Activated CD4-positive, alpha-beta memory T cell treated with anti-CD3 and anti-CD28 coated beads for 36 hours (primary cell): ENCODE measurements at regions not wholly inside any gene's neighbourhood (a gene's known extent, or its start where the extent isn't known, plus 50 kb on each side); places are given as distances from the start of the nearest gene placed in this dataset.

Experiments
- CTCF ChIA-PET: fragments of 350-600 bp; sonication (Branson Sonifier 250); formaldehyde crosslinking; loops from one replicate; lab custom pipeline; 2021; ENCODE audit warnings: antibody characterized with exemption, inconsistent platforms; lab: Charles Lee
- POLR2A ChIA-PET: fragments of 350-600 bp; sonication (Branson Sonifier 250); formaldehyde crosslinking; loops from one replicate; lab custom pipeline; 2021; ENCODE audit warnings: antibody characterized with exemption; lab: Charles Lee
- DNase-seq: peaks from one replicate; pipeline ENCODE4 v3.0.0-alpha.2; 2020
- H3K27ac Mint-ChIP-seq: one replicate; pipeline ENCODE4 v1.8.0; 2021; ENCODE audit warnings: mixed read lengths
- H3K27me3 Mint-ChIP-seq: one replicate; pipeline ENCODE4 v1.8.0; 2021; ENCODE audit warnings: mixed read lengths
- H3K36me3 Mint-ChIP-seq: one replicate; pipeline ENCODE4 v1.8.0; 2021; ENCODE audit warnings: mixed read lengths
- H3K4me1 Mint-ChIP-seq: one replicate; pipeline ENCODE4 v1.8.0; 2021; ENCODE audit warnings: low read depth, mixed read lengths
- H3K4me3 Mint-ChIP-seq: one replicate; pipeline ENCODE4 v1.8.0; 2021; ENCODE audit warnings: mild to moderate bottlenecking, mixed read lengths
- H3K9me3 Mint-ChIP-seq: one replicate; pipeline ENCODE4 v1.8.0; 2021; ENCODE audit warnings: mixed read lengths
- intact Hi-C: fragments of 100-400 bp; cut with micrococcal nuclease; formaldehyde crosslinking; loops from one replicate; pipeline ENCODE4 v1.15.1; 2023

DNA sequence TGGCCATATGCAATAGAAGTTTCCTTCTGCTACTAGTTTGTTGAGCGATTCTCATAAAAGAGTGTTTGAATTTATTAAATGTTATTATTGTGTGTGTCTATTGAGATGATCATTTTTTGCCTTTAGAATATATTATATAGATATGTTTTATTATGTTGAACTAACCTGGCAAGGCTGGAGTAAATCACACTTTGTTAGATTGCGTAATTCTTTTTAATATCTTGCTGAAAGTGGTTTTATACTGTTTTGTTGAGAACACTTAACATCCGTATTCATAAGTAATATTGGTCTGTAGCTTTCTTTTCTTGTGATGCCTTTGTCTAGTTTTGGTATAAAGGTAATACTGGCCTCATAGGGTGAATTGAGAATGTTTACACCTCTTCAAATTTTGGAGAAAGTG is 574.3 kb upstream of the PCDH20 start:
- intact Hi-C loops = no loop called here
- no peak for DNase-seq
- Mint-ChIP-seq H3K36me3 (no peaks in the 10 kb centered on the region), H3K4me1 (no peaks in the 10 kb centered on the region), H3K4me3 (no peak overlapping the region), H3K27me3 (no peaks in the 10 kb centered on the region), H3K27ac (no peak overlapping the region), H3K9me3 (peaks cover 3% of the 10 kb centered on the region)
- ChIA-PET POLR2A (no interaction called here), CTCF (no interaction called here)

DNA sequence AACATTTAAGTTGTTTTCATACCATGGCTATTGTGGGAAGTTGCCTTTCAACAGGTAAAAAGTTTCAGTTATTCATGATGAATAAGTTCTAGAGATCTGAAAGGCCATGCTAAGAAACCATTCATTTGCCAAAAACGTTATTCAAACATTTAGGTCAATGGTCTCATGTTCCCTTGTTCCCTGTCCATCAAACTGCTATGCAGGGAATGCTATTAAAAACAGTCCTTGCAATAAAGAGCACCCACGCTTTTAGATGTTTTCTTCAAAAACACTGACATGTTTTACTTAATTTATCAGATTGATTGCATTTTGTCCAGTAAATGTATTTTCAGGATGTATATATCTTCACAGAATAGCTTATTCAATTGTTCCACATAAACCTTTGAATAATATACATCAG is 573.2 kb upstream of the PCDH20 start:
- H3K36me3 Mint-ChIP-seq = no peaks in the 10 kb centered on the region
- H3K27ac Mint-ChIP-seq = no peak overlapping the region
- POLR2A ChIA-PET = no interaction called here

DNA sequence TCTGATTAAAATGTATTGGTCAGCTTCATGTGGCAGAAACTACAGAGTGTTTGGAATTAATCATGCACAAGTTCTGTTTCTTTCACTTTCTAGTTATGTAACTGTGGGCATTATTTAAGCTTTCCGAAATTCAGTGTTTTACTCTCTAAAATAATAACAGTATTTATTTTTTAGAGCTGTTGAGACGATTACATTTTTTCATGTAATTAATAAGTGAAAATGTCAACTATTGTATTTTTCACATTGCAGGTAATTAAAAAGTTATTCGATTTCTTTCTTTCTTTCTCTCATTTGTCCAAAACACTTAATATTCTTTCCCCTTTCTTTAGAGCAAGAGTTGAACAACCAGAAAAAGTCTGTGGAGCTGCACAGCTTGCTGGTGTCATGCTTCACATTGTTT is 559.4 kb upstream of the PCDH20 start:
- ChIA-PET CTCF (no interaction called here), POLR2A (no interaction called here)
- peaks cover 4% of the 10 kb centered on the region for H3K9me3 Mint-ChIP-seq
- H3K4me1 Mint-ChIP-seq = no peaks in the 10 kb centered on the region
- intact Hi-C loops = no loop called here
- no peaks in the 10 kb centered on the region for H3K27me3 Mint-ChIP-seq
- DNase-seq = no peak
- H3K27ac Mint-ChIP-seq = no peak overlapping the region
- no peaks in the 10 kb centered on the region for H3K36me3 Mint-ChIP-seq
- no peak overlapping the region for H3K4me3 Mint-ChIP-seq

More for the DNA sequence above, 573.2 kb upstream of the PCDH20 start:
- CTCF ChIA-PET = no interaction called here
- no peaks in the 10 kb centered on the region for H3K27me3 Mint-ChIP-seq
- H3K4me1 Mint-ChIP-seq = no peaks in the 10 kb centered on the region
- H3K4me3 Mint-ChIP-seq = no peak overlapping the region
- intact Hi-C loops = no loop called here
- no peak for DNase-seq
- no peaks in the 10 kb centered on the region for H3K9me3 Mint-ChIP-seq

DNA sequence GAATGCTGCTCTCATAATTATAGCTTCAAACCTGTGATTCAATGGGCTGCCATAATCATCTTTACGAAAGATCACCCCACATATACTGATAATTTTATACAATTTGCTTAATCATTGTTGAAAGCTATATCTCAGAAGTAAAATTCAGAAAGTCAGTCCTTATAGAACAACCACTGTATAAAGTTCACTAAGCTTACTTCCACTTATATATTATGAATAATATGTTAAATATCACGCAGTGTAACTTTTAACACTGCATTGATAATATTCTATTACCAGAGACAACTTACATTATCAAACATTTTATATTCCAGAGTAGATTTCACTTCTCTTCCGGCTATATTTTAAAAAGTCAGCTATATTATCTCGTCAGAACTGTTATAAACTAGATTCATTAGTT is 550.1 kb upstream of the PCDH20 start:
- Mint-ChIP-seq H3K27ac (no peak overlapping the region), H3K4me3 (no peak overlapping the region), H3K9me3 (peaks cover 2% of the 10 kb centered on the region), H3K4me1 (no peaks in the 10 kb centered on the region), H3K27me3 (no peaks in the 10 kb centered on the region), H3K36me3 (no peaks in the 10 kb centered on the region)
- POLR2A ChIA-PET = no interaction called here
- CTCF ChIA-PET = no interaction called here
- intact Hi-C loops = no loop called here
- no peak for DNase-seq

DNA sequence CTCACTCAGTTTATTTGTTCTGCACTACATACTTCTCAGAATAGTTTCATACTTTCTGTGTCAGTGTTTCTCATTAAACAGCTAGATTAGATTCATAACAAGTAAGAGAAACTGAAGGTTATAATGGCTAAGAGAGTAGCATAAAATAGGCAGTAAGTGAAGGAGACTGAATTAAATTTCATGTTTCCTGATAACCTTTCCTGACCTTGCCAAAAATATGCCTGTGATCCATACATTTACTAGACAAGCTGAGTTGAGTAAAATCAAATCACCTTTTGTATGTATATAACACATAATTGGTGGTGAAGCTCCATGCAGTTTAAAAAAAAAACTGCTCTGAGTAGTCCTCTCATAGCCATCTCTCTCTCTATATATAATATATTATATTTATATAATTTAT is 545.3 kb upstream of the PCDH20 start:
- DNase-seq = no peak

DNA sequence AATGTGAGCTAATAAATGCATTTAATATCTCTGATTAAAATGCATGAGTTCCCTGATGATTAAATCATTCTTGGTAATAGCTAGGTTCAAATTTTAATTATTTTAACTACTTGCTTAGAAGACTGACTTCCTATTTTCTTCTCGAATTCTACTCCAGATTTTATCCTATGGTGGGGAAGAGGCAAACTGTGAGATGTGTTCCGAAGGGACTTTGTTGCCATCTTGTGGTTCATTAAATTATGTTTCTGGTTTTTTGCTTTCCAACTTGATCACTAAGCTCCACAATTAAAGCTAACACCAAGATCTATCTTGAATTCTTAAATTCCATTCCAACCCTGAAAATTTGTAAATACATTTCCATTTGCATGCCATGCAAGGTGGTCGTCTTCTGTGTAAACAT is 538.4 kb upstream of the PCDH20 start:
- no peak for DNase-seq
- no peaks in the 10 kb centered on the region for H3K27me3 Mint-ChIP-seq
- no peak overlapping the region for H3K4me3 Mint-ChIP-seq
- ChIA-PET CTCF (no interaction called here), POLR2A (no interaction called here)
- intact Hi-C loops = no loop called here
- H3K36me3 Mint-ChIP-seq = no peaks in the 10 kb centered on the region
- peaks cover 3% of the 10 kb centered on the region for H3K9me3 Mint-ChIP-seq
- no peaks in the 10 kb centered on the region for H3K4me1 Mint-ChIP-seq
- H3K27ac Mint-ChIP-seq = no peak overlapping the region

More for the DNA sequence above, 545.3 kb upstream of the PCDH20 start:
- ChIA-PET POLR2A (no interaction called here), CTCF (no interaction called here)
- intact Hi-C loops = no loop called here
- no peaks in the 10 kb centered on the region for H3K27me3 Mint-ChIP-seq
- H3K9me3 Mint-ChIP-seq = peaks cover 5% of the 10 kb centered on the region
- no peak overlapping the region for H3K4me3 Mint-ChIP-seq
- H3K36me3 Mint-ChIP-seq = no peaks in the 10 kb centered on the region
- no peaks in the 10 kb centered on the region for H3K4me1 Mint-ChIP-seq
- no peak overlapping the region for H3K27ac Mint-ChIP-seq

DNA sequence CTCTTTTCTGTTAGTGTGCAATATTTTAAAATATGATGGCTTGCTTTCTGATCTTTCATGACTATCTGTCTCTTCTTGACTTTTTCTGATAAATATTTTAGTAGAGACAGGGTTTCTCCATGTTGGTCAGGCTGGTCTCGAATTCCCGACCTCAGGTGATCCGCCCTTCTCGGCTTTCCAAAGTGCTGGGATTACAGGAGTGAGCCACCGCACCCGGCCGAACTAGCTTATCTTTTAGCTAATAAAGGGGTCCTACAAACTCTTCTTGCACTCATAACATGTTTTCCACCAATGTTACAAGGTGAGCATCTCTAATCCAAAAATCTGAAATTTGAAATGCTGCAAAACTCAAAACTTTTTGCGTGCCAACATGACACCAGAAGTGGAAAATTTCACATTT is 535.2 kb upstream of the PCDH20 start:
- Mint-ChIP-seq H3K4me1 (no peaks in the 10 kb centered on the region), H3K4me3 (no peak overlapping the region), H3K27ac (no peak overlapping the region), H3K27me3 (no peaks in the 10 kb centered on the region), H3K36me3 (no peaks in the 10 kb centered on the region), H3K9me3 (peaks cover 4% of the 10 kb centered on the region)
- POLR2A ChIA-PET = no interaction called here
- intact Hi-C loops = no loop called here
- CTCF ChIA-PET = no interaction called here
- no peak for DNase-seq

DNA sequence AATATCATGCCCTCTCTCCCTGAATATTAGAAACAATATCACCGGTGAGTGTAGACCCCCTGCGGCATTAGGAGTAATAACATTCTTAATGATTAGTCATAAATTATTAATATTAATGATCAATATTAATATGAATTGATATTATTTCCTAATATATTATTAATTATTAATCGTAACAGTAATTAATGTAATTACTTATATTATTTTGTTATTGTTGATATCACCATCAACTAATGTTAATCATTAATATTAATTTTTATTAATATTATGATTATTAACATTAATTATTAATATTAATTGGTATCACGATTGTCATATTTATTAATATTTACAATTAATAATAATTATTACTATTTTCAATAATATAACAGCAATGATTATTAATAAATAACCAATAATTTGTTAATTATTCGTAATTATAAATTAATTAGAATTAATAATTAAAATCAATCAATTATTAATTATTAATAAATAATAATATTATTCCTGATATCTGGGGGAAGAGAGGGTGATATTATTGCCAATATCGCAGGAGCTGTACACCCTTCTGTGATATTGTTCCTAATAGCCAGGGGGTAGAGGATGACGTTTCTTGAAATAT is 528.8 kb upstream of the PCDH20 start:
- Mint-ChIP-seq H3K9me3 (peaks cover 13% of the 10 kb centered on the region), H3K27ac (no peak overlapping the region), H3K36me3 (no peaks in the 10 kb centered on the region), H3K27me3 (no peaks in the 10 kb centered on the region), H3K4me3 (no peak overlapping the region), H3K4me1 (no peaks in the 10 kb centered on the region)
- CTCF ChIA-PET = no interaction called here
- intact Hi-C loops = no loop called here
- POLR2A ChIA-PET = no interaction called here
- DNase-seq = no peak

DNA sequence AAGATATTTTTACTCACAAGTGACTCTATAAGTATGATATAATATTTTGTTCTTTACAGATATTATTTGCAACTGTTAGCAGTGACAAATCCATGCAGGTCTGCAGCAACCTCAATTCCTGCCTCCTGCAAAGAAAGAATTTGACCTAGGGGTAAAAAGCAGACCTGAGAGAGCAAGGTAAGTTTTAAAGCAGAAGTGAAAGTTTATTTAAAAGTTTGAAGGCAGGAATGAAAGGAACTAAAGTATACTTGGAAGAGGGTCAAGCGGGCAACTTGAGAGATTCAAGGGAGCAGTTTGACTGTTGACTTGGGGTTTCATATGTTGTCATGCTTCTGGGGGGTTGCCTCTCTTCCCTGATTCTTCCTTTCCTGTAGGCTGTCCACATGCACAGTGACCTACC is 520.1 kb upstream of the PCDH20 start:
- CTCF ChIA-PET = no interaction called here
- H3K4me3 Mint-ChIP-seq = no peak overlapping the region
- H3K9me3 Mint-ChIP-seq = peaks cover 2% of the 10 kb centered on the region
- no peak for DNase-seq
- POLR2A ChIA-PET = no interaction called here
- no peaks in the 10 kb centered on the region for H3K4me1 Mint-ChIP-seq
- intact Hi-C loops = no loop called here
- H3K36me3 Mint-ChIP-seq = no peaks in the 10 kb centered on the region
- no peak overlapping the region for H3K27ac Mint-ChIP-seq
- no peaks in the 10 kb centered on the region for H3K27me3 Mint-ChIP-seq

DNA sequence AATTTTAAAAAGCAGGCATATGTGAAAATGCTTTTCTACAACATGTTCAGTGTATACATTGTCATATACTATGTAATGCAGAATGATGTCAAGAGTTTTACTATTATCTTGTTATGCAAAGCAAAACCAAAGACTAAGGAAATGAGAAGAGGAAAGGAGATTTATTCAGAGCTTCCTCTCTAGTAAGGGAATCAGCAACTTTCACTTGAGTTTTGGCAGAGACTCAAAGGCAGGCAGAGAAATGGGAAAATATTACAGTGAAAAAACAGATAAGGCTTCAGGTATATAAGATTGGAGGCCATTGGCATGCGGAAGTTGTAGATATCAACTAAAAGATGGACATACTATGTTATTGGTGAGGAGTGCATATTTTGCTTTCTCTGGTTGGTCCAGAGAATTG is 512.0 kb upstream of the PCDH20 start:
- Mint-ChIP-seq H3K27me3 (no peaks in the 10 kb centered on the region), H3K9me3 (peaks cover 18% of the 10 kb centered on the region), H3K27ac (no peak overlapping the region), H3K36me3 (no peaks in the 10 kb centered on the region), H3K4me3 (no peak overlapping the region), H3K4me1 (no peaks in the 10 kb centered on the region)
- no peak for DNase-seq
- intact Hi-C loops = no loop called here
- POLR2A ChIA-PET = no interaction called here
- CTCF ChIA-PET = no interaction called here

DNA sequence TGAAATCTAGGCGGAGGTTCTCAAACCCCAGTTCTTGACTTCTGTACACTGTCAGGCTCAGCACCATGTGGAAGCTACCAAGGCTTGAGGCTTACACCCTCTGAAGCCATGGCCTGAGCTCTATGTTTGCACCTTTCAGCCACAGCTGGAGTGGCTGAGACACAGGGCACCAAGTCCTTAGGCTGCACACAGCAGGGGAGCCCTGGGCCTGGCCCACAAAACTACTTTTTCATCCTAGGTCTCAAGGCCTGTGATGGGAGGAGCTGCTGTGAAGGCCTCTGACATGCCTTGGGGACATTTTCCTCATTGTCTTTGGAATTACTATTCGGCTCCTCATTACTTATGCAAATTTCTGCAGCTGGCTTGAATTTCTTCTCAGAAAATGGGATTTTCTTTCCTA is 503.2 kb upstream of the PCDH20 start:
- ChIA-PET CTCF (no interaction called here), POLR2A (no interaction called here)
- no peak for DNase-seq
- no peak overlapping the region for H3K4me3 Mint-ChIP-seq
- H3K4me1 Mint-ChIP-seq = no peaks in the 10 kb centered on the region
- H3K36me3 Mint-ChIP-seq = no peaks in the 10 kb centered on the region
- no peaks in the 10 kb centered on the region for H3K27me3 Mint-ChIP-seq
- H3K27ac Mint-ChIP-seq = no peak overlapping the region
- intact Hi-C loops = no loop called here
- peaks cover 19% of the 10 kb centered on the region for H3K9me3 Mint-ChIP-seq

DNA sequence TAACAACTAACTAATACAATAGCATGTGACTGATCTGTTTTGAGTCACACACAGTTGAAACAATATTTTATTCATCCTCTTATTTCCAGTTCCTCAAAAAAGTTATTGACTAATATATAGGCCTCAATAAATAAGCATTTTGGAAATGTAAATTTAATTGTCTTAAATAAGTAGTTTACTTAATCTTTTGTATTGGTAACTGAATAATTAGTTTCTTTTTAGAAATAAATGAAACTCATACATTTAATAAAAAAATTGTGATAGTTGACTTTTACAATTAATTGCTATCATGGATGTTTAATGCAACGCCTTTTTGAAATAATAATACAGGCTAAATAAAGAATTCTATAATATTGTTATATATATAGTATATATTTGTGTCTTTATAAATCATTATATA is 500.8 kb upstream of the PCDH20 start:
- Mint-ChIP-seq H3K27me3 (no peaks in the 10 kb centered on the region), H3K27ac (no peak overlapping the region), H3K4me3 (no peak overlapping the region), H3K36me3 (no peaks in the 10 kb centered on the region), H3K4me1 (no peaks in the 10 kb centered on the region), H3K9me3 (peaks cover 9% of the 10 kb centered on the region)
- ChIA-PET POLR2A (no interaction called here), CTCF (no interaction called here)
- intact Hi-C loops = no loop called here
- no peak for DNase-seq

DNA sequence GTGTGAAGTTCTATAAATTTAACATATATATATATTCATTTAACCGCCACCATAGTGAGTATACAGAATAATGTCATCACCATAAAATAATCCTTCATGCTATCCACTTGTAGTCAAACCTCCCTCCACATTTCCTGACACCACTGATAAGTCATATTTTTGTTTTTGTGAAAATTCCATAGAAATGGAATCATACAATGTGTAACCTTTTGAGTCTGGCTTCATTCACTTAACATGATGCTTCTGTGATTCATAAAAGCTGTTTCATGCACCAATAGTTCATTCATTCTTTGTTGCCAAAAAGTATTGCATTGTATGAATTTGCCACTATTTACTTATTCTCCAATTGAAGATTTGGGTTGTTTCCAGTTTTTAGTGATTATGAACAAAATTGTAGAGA is 497.5 kb upstream of the PCDH20 start:
- ChIA-PET CTCF (no interaction called here), POLR2A (no interaction called here)
- intact Hi-C loops = no loop called here
- no peak for DNase-seq
- Mint-ChIP-seq H3K4me1 (no peaks in the 10 kb centered on the region), H3K27ac (no peak overlapping the region), H3K4me3 (no peak overlapping the region), H3K27me3 (no peaks in the 10 kb centered on the region), H3K9me3 (peaks cover 6% of the 10 kb centered on the region), H3K36me3 (no peaks in the 10 kb centered on the region)
